ENCODE measurements at regions not wholly inside any gene's neighbourhood (a gene's known extent, or its start where the extent isn't known, plus 50 kb on each side); places are given as distances from the start of the nearest gene placed in this dataset.

DNA sequence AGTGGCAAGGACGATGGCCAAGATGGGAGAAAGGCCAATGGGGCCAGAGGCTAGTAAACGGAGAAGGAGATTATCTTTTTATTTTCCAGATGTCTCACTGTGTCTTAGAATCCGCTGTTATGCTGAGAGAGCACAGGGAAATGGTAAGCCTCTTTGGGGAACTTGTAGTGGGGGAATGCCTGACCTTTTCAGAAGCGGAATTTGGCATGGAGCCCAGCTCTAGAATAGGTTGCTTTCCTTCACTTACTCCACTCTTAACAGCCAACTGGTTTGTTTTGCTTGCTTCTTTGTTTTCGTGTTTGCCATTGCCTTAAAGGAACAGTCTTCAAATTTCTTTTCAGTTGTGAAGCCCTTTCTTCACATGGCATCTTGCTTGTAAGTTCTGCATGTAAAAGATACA lies 316.2 kb upstream of the THRB start (continued):
- TF ChIP-seq, protein P1, sequence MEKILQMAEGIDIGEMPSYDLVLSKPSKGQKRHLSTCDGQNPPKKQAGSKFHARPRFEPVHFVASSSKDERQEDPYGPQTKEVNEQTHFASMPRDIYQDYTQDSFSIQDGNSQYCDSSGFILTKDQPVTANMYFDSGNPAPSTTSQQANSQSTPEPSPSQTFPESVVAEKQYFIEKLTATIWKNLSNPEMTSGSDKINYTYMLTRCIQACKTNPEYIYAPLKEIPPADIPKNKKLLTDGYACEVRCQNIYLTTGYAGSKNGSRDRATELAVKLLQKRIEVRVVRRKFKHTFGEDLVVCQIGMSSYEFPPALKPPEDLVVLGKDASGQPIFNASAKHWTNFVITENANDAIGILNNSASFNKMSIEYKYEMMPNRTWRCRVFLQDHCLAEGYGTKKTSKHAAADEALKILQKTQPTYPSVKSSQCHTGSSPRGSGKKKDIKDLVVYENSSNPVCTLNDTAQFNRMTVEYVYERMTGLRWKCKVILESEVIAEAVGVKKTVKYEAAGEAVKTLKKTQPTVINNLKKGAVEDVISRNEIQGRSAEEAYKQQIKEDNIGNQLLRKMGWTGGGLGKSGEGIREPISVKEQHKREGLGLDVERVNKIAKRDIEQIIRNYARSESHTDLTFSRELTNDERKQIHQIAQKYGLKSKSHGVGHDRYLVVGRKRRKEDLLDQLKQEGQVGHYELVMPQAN (conservative IDR thresholded peaks at IDR 0.05): no peak
- no peak for TF ChIP-seq SRF (IDR thresholded peaks at IDR 0.05; ENCODE audit: low read depth in 2 of 2, low read length in 2 of 2)
- no peak for TF ChIP-seq RUNX3 (IDR thresholded peaks at IDR 0.05; ENCODE audit: low read length)

DNA sequence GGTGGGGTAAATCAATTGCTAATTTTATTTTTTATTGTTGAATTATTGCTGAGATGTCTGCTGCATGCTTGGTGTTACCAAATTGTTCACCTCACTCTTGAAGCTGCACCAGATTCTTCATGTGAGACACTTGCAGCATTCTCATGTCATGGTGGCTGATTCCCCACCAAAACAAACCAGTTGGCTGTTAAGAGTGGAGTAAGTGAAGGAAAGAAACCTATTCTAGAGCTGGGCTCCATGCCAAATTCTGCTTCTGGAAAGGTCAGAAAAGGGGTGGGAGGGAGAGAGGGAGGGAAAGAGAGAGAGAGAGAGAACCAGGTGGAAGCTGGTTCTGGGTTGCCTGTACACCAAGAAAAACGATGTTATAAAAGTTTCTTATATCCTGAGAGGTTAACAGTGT lies 317.5 kb upstream of the THRB start:
- H3K79me2 ChIP-seq (ENCODE audit: control insufficient read depth, insufficient read depth, low read length): no peaks in the 10 kb centered on the region
- ChIA-PET SMC1A (ENCODE audit: uncharacterized antibody, unreplicated experiment) (no interaction called here), CTCF (no interaction called here), POLR2A (no interaction called here), RAD21 (ENCODE audit: unreplicated experiment) (no interaction called here)
- WGBS (ENCODE audit: insufficient coverage, insufficient replicate concordance, low lambda C conversion rate, missing lambda C conversion rate): 0% methylated on average over 1 of the region's 1 CpG
- no peaks in the 10 kb centered on the region for H3K27me3 ChIP-seq (replicated peaks in 1 of 2; ENCODE audit: control insufficient read depth in 2 of 2, insufficient read depth in 2 of 2, low read length in 1 of 2)
- H4K20me1 ChIP-seq (ENCODE audit: control insufficient read depth, insufficient read depth): no peaks in the 10 kb centered on the region
- H3K4me2 ChIP-seq (ENCODE audit: control insufficient read depth, insufficient read depth): no peak overlapping the region
- no peaks in the 10 kb centered on the region for H3K9me3 ChIP-seq (replicated peaks; ENCODE audit: control insufficient read depth, insufficient read depth, low read length)
- FAIRE-seq (no peak), DNase-seq (ENCODE audit: low read depth, low spot score) (no peak), ATAC-seq (no peak)
- no TSS peak for BruUV-seq (replicated peaks)
- in situ Hi-C loops (cut with MboI): no loop called here
- intact Hi-C loops (cut with micrococcal nuclease; ENCODE audit: unreplicated experiment): no loop called here
- no peak overlapping the region for H3K27ac ChIP-seq (ENCODE audit: control insufficient read depth, insufficient read depth)
- no peak overlapping the region for H3K4me3 ChIP-seq
- H2AFZ ChIP-seq (ENCODE audit: control insufficient read depth, low read depth, low read length): no peak overlapping the region
- no peaks in the 10 kb centered on the region for H3K4me1 ChIP-seq (ENCODE audit: control insufficient read depth, insufficient read depth, low read length)
- H3K9ac ChIP-seq (ENCODE audit: control insufficient read depth, insufficient read depth, low read length): no peak overlapping the region
- no peaks in the 10 kb centered on the region for H3K36me3 ChIP-seq (ENCODE audit: control insufficient read depth in 2 of 2, insufficient read depth in 2 of 2, low read length in 1 of 2)
- TF ChIP-seq, protein P2, sequence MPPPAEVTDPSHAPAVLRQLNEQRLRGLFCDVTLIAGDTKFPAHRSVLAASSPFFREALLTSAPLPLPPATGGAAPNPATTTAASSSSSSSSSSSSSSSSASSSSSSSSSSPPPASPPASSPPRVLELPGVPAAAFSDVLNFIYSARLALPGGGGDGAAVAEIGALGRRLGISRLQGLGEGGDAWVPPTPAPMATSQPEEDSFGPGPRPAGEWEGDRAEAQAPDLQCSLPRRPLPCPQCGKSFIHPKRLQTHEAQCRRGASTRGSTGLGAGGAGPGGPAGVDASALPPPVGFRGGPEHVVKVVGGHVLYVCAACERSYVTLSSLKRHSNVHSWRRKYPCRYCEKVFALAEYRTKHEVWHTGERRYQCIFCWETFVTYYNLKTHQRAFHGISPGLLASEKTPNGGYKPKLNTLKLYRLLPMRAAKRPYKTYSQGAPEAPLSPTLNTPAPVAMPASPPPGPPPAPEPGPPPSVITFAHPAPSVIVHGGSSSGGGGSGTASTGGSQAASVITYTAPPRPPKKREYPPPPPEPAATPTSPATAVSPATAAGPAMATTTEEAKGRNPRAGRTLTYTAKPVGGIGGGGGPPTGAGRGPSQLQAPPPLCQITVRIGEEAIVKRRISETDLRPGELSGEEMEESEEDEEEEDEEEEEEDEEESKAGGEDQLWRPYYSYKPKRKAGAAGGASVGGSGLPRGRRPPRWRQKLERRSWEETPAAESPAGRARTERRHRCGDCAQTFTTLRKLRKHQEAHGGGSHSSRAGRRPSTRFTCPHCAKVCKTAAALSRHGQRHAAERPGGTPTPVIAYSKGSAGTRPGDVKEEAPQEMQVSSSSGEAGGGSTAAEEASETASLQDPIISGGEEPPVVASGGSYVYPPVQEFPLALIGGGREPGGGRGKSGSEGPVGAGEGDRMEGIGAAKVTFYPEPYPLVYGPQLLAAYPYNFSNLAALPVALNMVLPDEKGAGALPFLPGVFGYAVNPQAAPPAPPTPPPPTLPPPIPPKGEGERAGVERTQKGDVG (CRISPR knock-in tag; IDR thresholded peaks at IDR 0.05): no peak
- TF ChIP-seq POLR2AphosphoS5 (IDR thresholded peaks at IDR 0.05; ENCODE audit: low read length): no peak
- TF ChIP-seq MXI1 (IDR thresholded peaks at IDR 0.05; ENCODE audit: low read depth, low read length): no peak
- TF ChIP-seq, protein P3, sequence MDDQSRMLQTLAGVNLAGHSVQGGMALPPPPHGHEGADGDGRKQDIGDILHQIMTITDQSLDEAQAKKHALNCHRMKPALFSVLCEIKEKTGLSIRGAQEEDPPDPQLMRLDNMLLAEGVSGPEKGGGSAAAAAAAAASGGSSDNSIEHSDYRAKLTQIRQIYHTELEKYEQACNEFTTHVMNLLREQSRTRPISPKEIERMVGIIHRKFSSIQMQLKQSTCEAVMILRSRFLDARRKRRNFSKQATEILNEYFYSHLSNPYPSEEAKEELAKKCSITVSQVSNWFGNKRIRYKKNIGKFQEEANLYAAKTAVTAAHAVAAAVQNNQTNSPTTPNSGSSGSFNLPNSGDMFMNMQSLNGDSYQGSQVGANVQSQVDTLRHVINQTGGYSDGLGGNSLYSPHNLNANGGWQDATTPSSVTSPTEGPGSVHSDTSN (IDR thresholded peaks at IDR 0.05; ENCODE audit: insufficient replicate concordance, low read depth, low read length): no peak
- TF ChIP-seq ZNF274 (IDR thresholded peaks at IDR 0.05; ENCODE audit: insufficient read depth, insufficient read length): no peak
- TF ChIP-seq, protein P4, sequence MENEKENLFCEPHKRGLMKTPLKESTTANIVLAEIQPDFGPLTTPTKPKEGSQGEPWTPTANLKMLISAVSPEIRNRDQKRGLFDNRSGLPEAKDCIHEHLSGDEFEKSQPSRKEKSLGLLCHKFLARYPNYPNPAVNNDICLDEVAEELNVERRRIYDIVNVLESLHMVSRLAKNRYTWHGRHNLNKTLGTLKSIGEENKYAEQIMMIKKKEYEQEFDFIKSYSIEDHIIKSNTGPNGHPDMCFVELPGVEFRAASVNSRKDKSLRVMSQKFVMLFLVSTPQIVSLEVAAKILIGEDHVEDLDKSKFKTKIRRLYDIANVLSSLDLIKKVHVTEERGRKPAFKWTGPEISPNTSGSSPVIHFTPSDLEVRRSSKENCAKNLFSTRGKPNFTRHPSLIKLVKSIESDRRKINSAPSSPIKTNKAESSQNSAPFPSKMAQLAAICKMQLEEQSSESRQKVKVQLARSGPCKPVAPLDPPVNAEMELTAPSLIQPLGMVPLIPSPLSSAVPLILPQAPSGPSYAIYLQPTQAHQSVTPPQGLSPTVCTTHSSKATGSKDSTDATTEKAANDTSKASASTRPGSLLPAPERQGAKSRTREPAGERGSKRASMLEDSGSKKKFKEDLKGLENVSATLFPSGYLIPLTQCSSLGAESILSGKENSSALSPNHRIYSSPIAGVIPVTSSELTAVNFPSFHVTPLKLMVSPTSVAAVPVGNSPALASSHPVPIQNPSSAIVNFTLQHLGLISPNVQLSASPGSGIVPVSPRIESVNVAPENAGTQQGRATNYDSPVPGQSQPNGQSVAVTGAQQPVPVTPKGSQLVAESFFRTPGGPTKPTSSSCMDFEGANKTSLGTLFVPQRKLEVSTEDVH (IDR thresholded peaks at IDR 0.05; ENCODE audit: low read depth, partially characterized antibody): no peak
- TF ChIP-seq GATAD2B (conservative IDR thresholded peaks at IDR 0.05; ENCODE audit: low read depth): no peak
- TF ChIP-seq, protein P1 (conservative IDR thresholded peaks at IDR 0.05): no peak
- no peak for TF ChIP-seq ATF7 (IDR thresholded peaks at IDR 0.05; ENCODE audit: low read depth)
- no peak for TF ChIP-seq SRF (IDR thresholded peaks at IDR 0.05; ENCODE audit: low read depth in 2 of 2, low read length in 2 of 2)

Data from GM12878 (cell line).